Left ventricle myocardium superior (tissue), 1 donor: ENCODE measurements at regions not wholly inside any gene's neighbourhood (a gene's known extent, or its start where the extent isn't known, plus 50 kb on each side); places are given as distances from the start of the nearest gene placed in this dataset.
"Not testable (repeated sequence)": the region's sequence is repeated elsewhere in the genome, so short reads cannot be mapped to it uniquely, and the experiment has no call there.

Experiments
- ATAC-seq: fragments of 200-7000 bp; cut with Tn5 transposase; one replicate; pipeline ENCODE4 v1.9.1; 2020; ENCODE audit warnings: mild to moderate bottlenecking, moderate library complexity
- DNase-seq: peaks from one replicate; pipeline ENCODE4 v3.0.0-alpha.2; 2020
- intact Hi-C: fragments of 100-400 bp; cut with micrococcal nuclease; formaldehyde crosslinking; loops from one replicate; pipeline ENCODE4 v1.11.0; 2022
- donor health status: DM: no; HTN: yes; CAD: no; lungs with severe emphysema.

- ATAC-seq (no peak), DNase-seq (no peak)
- intact Hi-C loops: no loop called here
These were observed 246.8 kb upstream of the DAB2 start for GRCh38 chr5:39671561-39671961.

- DNase-seq (no peak), ATAC-seq (no peak)
- intact Hi-C loops: no loop called here
These were observed 246.2 kb upstream of the DAB2 start for GRCh38 chr5:39670955-39671354.

- intact Hi-C loops: no loop called here
- ATAC-seq (no peak), DNase-seq (no peak)
These were observed 245.6 kb upstream of the DAB2 start for GRCh38 chr5:39670391-39670790.

GRCh38 chr5:39668980-39669379 lies 244.2 kb upstream of the DAB2 start:
- intact Hi-C loops: no loop called here
- DNase-seq: no peak
- no peak for ATAC-seq

- DNase-seq (no peak), ATAC-seq (no peak)
- intact Hi-C loops: no loop called here
These were observed 240.5 kb upstream of the DAB2 start for GRCh38 chr5:39665328-39665727.

GRCh38 chr5:39662945-39663344 lies 238.2 kb upstream of the DAB2 start:
- intact Hi-C loops: no loop called here
- DNase-seq: no peak
- no peak for ATAC-seq

GRCh38 chr5:39661026-39661779 lies 236.4 kb upstream of the DAB2 start:
- intact Hi-C loops: no loop called here
- DNase-seq (no peak), ATAC-seq (no peak)

GRCh38 chr5:39660020-39660419 lies 235.2 kb upstream of the DAB2 start:
- intact Hi-C loops: no loop called here
- DNase-seq (no peak), ATAC-seq (no peak)

GRCh38 chr5:39658866-39659265 lies 234.1 kb upstream of the DAB2 start:
- intact Hi-C loops: no loop called here
- no peak for DNase-seq
- no peak for ATAC-seq

GRCh38 chr5:39657943-39658342 lies 233.2 kb upstream of the DAB2 start:
- intact Hi-C loops: no loop called here
- ATAC-seq (no peak), DNase-seq (no peak)

GRCh38 chr5:39656600-39656999 lies 231.8 kb upstream of the DAB2 start:
- ATAC-seq: no peak
- intact Hi-C loops: no loop called here

GRCh38 chr5:39654715-39655114 lies 229.9 kb upstream of the DAB2 start:
- ATAC-seq: no peak
- intact Hi-C loops: no loop called here
- DNase-seq: no peak

More at GRCh38 chr5:39656600-39656999, 231.8 kb upstream of the DAB2 start:
- no peak for DNase-seq

- ATAC-seq, intact Hi-C loops, DNase-seq: not testable (repeated sequence)
These were observed 227.7 kb upstream of the DAB2 start for GRCh38 chr5:39652481-39652880.

- DNase-seq (no peak), ATAC-seq (no peak)
- intact Hi-C loops: no loop called here
These were observed 227.3 kb upstream of the DAB2 start for GRCh38 chr5:39652036-39652435.

- intact Hi-C loops: no loop called here
- ATAC-seq (no peak), DNase-seq (no peak)
These were observed 225.4 kb upstream of the DAB2 start for GRCh38 chr5:39650008-39650762.

GRCh38 chr5:39648848-39649227 lies 224.1 kb upstream of the DAB2 start:
- ATAC-seq (no peak), DNase-seq (no peak)
- intact Hi-C loops: no loop called here

- intact Hi-C loops: no loop called here
These were observed 223.5 kb upstream of the DAB2 start for GRCh38 chr5:39648085-39648847.

GRCh38 chr5:39640552-39640951 lies 215.8 kb upstream of the DAB2 start:
- intact Hi-C loops: no loop called here
- ATAC-seq (no peak), DNase-seq (no peak)

More at GRCh38 chr5:39648085-39648847, 223.5 kb upstream of the DAB2 start:
- ATAC-seq (no peak), DNase-seq (no peak)

- DNase-seq (no peak), ATAC-seq (no peak)
- intact Hi-C loops: no loop called here
These were observed 214.9 kb upstream of the DAB2 start for GRCh38 chr5:39639618-39640089.

- DNase-seq (no peak), ATAC-seq (no peak)
- intact Hi-C loops: no loop called here
These were observed 214.0 kb upstream of the DAB2 start for GRCh38 chr5:39638813-39639212.
